ENCODE measurements at regions not wholly inside any gene's neighbourhood (a gene's known extent, or its start where the extent isn't known, plus 50 kb on each side); places are given as distances from the start of the nearest gene placed in this dataset.

DNA sequence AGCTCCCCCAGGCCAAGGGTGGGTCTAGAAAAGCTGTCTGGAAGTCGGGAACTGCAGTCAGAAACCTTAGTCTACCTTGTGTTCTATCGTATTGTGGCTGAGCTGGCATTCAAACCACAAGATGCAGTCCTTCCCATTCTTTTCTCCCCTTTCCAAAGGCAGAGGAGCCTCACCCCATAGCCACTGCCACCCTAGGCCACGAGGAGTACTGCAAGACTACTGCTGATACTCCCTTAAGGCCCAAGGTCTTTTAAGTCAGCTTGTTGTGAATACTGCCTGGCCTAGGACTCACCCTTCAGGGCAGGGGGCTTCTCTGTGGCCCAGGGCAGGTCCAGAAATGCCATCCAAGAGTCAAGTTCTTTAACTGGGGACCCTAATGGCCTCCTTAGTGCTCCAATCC lies 214.5 kb upstream of the CNTNAP2 start:
- TF ChIP-seq POLR2A (IDR thresholded peaks at IDR 0.05; ENCODE audit: low read depth, low read length) = no peak
- TF ChIP-seq RCOR1 (IDR thresholded peaks at IDR 0.05; ENCODE audit: insufficient replicate concordance, low read length) = no peak
- TF ChIP-seq, protein P1, sequence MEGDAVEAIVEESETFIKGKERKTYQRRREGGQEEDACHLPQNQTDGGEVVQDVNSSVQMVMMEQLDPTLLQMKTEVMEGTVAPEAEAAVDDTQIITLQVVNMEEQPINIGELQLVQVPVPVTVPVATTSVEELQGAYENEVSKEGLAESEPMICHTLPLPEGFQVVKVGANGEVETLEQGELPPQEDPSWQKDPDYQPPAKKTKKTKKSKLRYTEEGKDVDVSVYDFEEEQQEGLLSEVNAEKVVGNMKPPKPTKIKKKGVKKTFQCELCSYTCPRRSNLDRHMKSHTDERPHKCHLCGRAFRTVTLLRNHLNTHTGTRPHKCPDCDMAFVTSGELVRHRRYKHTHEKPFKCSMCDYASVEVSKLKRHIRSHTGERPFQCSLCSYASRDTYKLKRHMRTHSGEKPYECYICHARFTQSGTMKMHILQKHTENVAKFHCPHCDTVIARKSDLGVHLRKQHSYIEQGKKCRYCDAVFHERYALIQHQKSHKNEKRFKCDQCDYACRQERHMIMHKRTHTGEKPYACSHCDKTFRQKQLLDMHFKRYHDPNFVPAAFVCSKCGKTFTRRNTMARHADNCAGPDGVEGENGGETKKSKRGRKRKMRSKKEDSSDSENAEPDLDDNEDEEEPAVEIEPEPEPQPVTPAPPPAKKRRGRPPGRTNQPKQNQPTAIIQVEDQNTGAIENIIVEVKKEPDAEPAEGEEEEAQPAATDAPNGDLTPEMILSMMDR (conservative IDR thresholded peaks at IDR 0.05; ENCODE audit: low read depth, low read length) = no peak
- no peak for TF ChIP-seq CEBPB (IDR thresholded peaks at IDR 0.05; ENCODE audit: low read depth, low read length)
- TF ChIP-seq BHLHE40 (IDR thresholded peaks at IDR 0.05; ENCODE audit: low read depth, low read length) = no peak
- TF ChIP-seq MXI1 (IDR thresholded peaks at IDR 0.05; ENCODE audit: borderline replicate concordance, low read depth, low read length) = no peak
- TF ChIP-seq RAD21 (IDR thresholded peaks at IDR 0.05; ENCODE audit: low read length) = no peak
- no peak for TF ChIP-seq RFX5 (IDR thresholded peaks at IDR 0.05; ENCODE audit: low read depth, low read length)
- no peak for TF ChIP-seq MAFK (IDR thresholded peaks at IDR 0.05; ENCODE audit: low read depth, low read length)
- TF ChIP-seq, protein P2, sequence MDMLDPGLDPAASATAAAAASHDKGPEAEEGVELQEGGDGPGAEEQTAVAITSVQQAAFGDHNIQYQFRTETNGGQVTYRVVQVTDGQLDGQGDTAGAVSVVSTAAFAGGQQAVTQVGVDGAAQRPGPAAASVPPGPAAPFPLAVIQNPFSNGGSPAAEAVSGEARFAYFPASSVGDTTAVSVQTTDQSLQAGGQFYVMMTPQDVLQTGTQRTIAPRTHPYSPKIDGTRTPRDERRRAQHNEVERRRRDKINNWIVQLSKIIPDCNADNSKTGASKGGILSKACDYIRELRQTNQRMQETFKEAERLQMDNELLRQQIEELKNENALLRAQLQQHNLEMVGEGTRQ (IDR thresholded peaks at IDR 0.05; ENCODE audit: low read depth, low read length) = no peak

Data from IMR-90 (cell line).